HCT116 (cell line): ENCODE measurements at regions not wholly inside any gene's neighbourhood (a gene's known extent, or its start where the extent isn't known, plus 50 kb on each side); places are given as distances from the start of the nearest gene placed in this dataset.

Source experiments
- ATAC-seq: fragments of 200-7000 bp; cut with Tn5 transposase; 2 replicates; pipeline ENCODE4 v1.9.1; 2020; ENCODE audit warnings: mild to moderate bottlenecking, moderate library complexity
- BruUV-seq: library from RNA; stranded (reverse); fragments of 400-500 nt; replicated peaks from 2 replicates; lab custom pipeline; 2021; lab: Mats Ljungman, UMichigan
- CTCF ChIA-PET: fragments of 300-600 bp; sonication (Branson Sonifier 250); formaldehyde crosslinking; loops from one replicate; lab custom pipeline; 2021; ENCODE audit warnings: antibody characterized with exemption; lab: Charles Lee
- POLR2A ChIA-PET: fragments of 300-600, 350-600 bp; sonication (Branson Sonifier 250); formaldehyde crosslinking; loops from one replicate; lab custom pipeline; 2021; ENCODE audit warnings: antibody characterized with exemption; lab: Charles Lee
- RAD21 ChIA-PET, 2 experiments: fragments of 300-600 bp; sonication (Branson Sonifier 250); formaldehyde crosslinking; loops; one replicate each; lab custom pipeline; 2023; ENCODE audit warnings: low total read pairs in 2 of 2; ENCODE audit not compliant: uncharacterized antibody in 2 of 2, unreplicated experiment in 2 of 2, low non-redundant PET in 1 of 2; lab: Charles Lee
- DNase-seq: peaks from one replicate; pipeline ENCODE4 v3.0.0-alpha.2; 2010; ENCODE audit warnings: low read depth, low spot score
- H2AFZ ChIP-seq: fragments of 200-600 bp; shearing (Covaris generic), sonication (generic); 2 replicates; pipeline ENCODE4 v1.6.1; 2017; ENCODE audit warnings: low read depth, mixed run types, mixed read lengths, antibody characterized with exemption, low read length; ENCODE audit not compliant: poor library complexity, severe bottlenecking
- H3K27ac ChIP-seq: 2 replicates; pipeline ENCODE4 v1.5.1; 2012; ENCODE audit warnings: low read depth, low read length
- H3K27me3 ChIP-seq: fragments of 200-600 bp; sonication (generic); 2 replicates; pipeline ENCODE4 v1.6.1; 2016; ENCODE audit warnings: mixed run types, low read length, mixed read lengths; ENCODE audit not compliant: insufficient read depth
- H3K36me3 ChIP-seq, 2 experiments: fragments of 200-500 bp in 1 of 2; fragments of 200-600 bp in 1 of 2; sonication (Bioruptor generic) in 1 of 2; sonication (generic) in 1 of 2; 2 replicates each; pipeline versions ENCODE4 v1.5.1 to v1.6.1; 2014 to 2016; ENCODE audit warnings: low read length in 2 of 2, inconsistent platforms in 1 of 2, mixed read lengths in 1 of 2, mixed run types in 1 of 2; ENCODE audit not compliant: insufficient read depth in 2 of 2, control insufficient read depth in 1 of 2
- H3K4me1 ChIP-seq, 2 experiments: fragments of 200-600 bp in 1 of 2; sonication (generic) in 1 of 2; 2 replicates each; pipeline versions ENCODE4 v1.5.1 to v1.6.1; 2012 to 2017; ENCODE audit warnings: low read length in 2 of 2, inconsistent platforms in 1 of 2, mild to moderate bottlenecking in 1 of 2, mixed read lengths in 1 of 2, mixed run types in 1 of 2, moderate library complexity in 1 of 2; ENCODE audit not compliant: insufficient read depth in 2 of 2, control insufficient read depth in 1 of 2
- H3K4me2 ChIP-seq: fragments of 200-600 bp; sonication (generic); 2 replicates; pipeline ENCODE4 v1.6.1; 2017; ENCODE audit warnings: mixed run types, low read length, mixed read lengths
- H3K4me3 ChIP-seq, 2 experiments: fragments of 200-600 bp in 1 of 2; sonication (generic) in 1 of 2; replicated peaks in 1 of 2; 2 replicates each; pipeline ENCODE4 v1.5.1; 2011 to 2016; ENCODE audit warnings: low read length in 2 of 2, control low read depth in 1 of 2, low read depth in 1 of 2, mild to moderate bottlenecking in 1 of 2, mixed read lengths in 1 of 2, mixed run types in 1 of 2
- H3K79me2 ChIP-seq: fragments of 200-600 bp; sonication (generic); 2 replicates; pipeline ENCODE4 v1.6.1; 2017; ENCODE audit warnings: mild to moderate bottlenecking, mixed run types, low read length, moderate library complexity, mixed read lengths; ENCODE audit not compliant: insufficient read depth
- H3K9ac ChIP-seq: fragments of 200-600 bp; sonication (generic); 2 replicates; pipeline ENCODE4 v1.6.1; 2016; ENCODE audit warnings: low read length, mixed read lengths
- H3K9me2 ChIP-seq: fragments of 200-600 bp; sonication (generic), shearing (Covaris generic); 2 replicates; pipeline ENCODE4 v1.6.1; 2017; ENCODE audit warnings: mixed run types, mild to moderate bottlenecking, moderate library complexity; ENCODE audit not compliant: insufficient read depth
- H3K9me3 ChIP-seq, 2 experiments: fragments of 200-500 bp in 1 of 2; fragments of 200-600 bp in 1 of 2; sonication (Bioruptor generic) in 1 of 2; sonication (generic) in 1 of 2; 2 replicates each; pipeline ENCODE4 v1.6.1; 2014 to 2017; ENCODE audit warnings: low read length in 2 of 2, mixed read lengths in 2 of 2, inconsistent platforms in 1 of 2, low read depth in 1 of 2, mild to moderate bottlenecking in 1 of 2, mixed run types in 1 of 2, moderate library complexity in 1 of 2; ENCODE audit not compliant: control insufficient read depth in 1 of 2, insufficient read depth in 1 of 2
- H4K20me1 ChIP-seq: fragments of 200-600 bp; sonication (generic), shearing (Covaris generic); 2 replicates; pipeline ENCODE4 v1.6.1; 2017; ENCODE audit warnings: mixed run types, mild to moderate bottlenecking, moderate library complexity; ENCODE audit not compliant: insufficient read depth
- CBX3 ChIP-seq: IDR thresholded peaks from 2 replicates; pipeline ENCODE4 v1.6.1; 2012; ENCODE audit warnings: low read depth
- CEBPB ChIP-seq: IDR thresholded peaks from 2 replicates; pipeline ENCODE4 v1.6.1; 2012; ENCODE audit warnings: low read depth
- ELF1 ChIP-seq: IDR thresholded peaks from 2 replicates; pipeline ENCODE4 v1.6.1; 2012; ENCODE audit warnings: low read depth, borderline replicate concordance
- EZH2 ChIP-seq: fragments of 200-600 bp; sonication (generic); IDR thresholded peaks from 2 replicates; pipeline ENCODE4 v1.6.1; 2017; ENCODE audit warnings: antibody characterized with exemption, mixed run types
- MAX ChIP-seq: IDR thresholded peaks from 2 replicates; pipeline ENCODE4 v1.6.1; 2012
- POLR2A ChIP-seq: IDR thresholded peaks from 2 replicates; pipeline ENCODE4 v1.7.0; 2011; ENCODE audit warnings: borderline replicate concordance; ENCODE audit not compliant: insufficient read depth, insufficient read length; ENCODE audit errors: extremely low read depth
- RAD21 ChIP-seq: IDR thresholded peaks from 2 replicates; pipeline ENCODE4 v1.6.1; 2012; ENCODE audit warnings: low read depth, mild to moderate bottlenecking
- REST ChIP-seq: IDR thresholded peaks from 2 replicates; pipeline ENCODE4 v1.6.1; 2012; ENCODE audit warnings: low read depth
- SRF ChIP-seq: IDR thresholded peaks from 2 replicates; pipeline ENCODE4 v1.6.1; 2012; ENCODE audit warnings: low read depth
- TCF7L2 ChIP-seq: IDR thresholded peaks from 2 replicates; pipeline ENCODE4 v1.7.0; 2011; ENCODE audit warnings: borderline replicate concordance, inconsistent platforms; ENCODE audit not compliant: insufficient read depth, insufficient read length; ENCODE audit errors: extremely low read depth
- YY1 ChIP-seq: IDR thresholded peaks from 2 replicates; pipeline ENCODE4 v1.6.1; 2011; ENCODE audit warnings: low read length, low read depth, moderate library complexity, mild to moderate bottlenecking; ENCODE audit not compliant: insufficient replicate concordance; ENCODE audit errors: extremely low read depth
- intact Hi-C: fragments of 100-400 bp; cut with micrococcal nuclease; formaldehyde crosslinking; loops from 2 replicates; pipeline ENCODE4 v1.10.0; 2022
- TF ChIP-seq, protein P1 (sequence below): IDR thresholded peaks from 2 replicates; pipeline ENCODE4 v1.6.1; 2011; ENCODE audit warnings: mild to moderate bottlenecking, low read length, moderate library complexity; ENCODE audit not compliant: insufficient replicate concordance; ENCODE audit errors: extremely low read depth

DNA sequence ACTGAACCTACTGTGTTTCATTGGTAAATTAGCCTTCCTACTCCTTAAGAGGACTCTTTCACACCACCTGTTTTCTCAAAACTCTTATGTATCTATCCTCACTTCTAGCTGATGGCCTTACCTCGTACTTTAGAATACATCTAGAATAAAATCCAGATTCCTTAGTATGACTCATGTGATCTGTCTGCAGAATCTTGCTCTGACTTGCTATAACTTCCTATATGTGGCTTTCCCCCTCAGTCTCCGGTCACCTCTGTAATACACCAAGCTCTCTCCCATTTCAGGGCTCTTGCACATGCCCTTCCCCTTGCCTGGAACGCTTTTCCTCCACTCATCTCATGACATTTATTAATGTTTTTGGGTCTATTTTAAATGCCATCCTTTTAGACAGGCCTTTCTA lies 95.6 kb upstream of the LHCGR start:
- Histone ChIP-seq H3K4me2 (no peak overlapping the region), H3K36me3 (no peaks in the 10 kb centered on the region), H3K9me2 (no peaks in the 10 kb centered on the region), H3K9me3 (no peaks in the 10 kb centered on the region), H3K27me3 (peaks cover 10% of the 10 kb centered on the region; the same call in 1 of the 2 replicates), H2AFZ (no peak overlapping the region), H4K20me1 (no peaks in the 10 kb centered on the region), H3K27ac (no peak overlapping the region), H3K4me3 (no peak overlapping the region), H3K79me2 (no peaks in the 10 kb centered on the region), H3K9ac (no peak overlapping the region), H3K4me1 (no peaks in the 10 kb centered on the region)
- BruUV-seq = no TSS peak
- no peak for ATAC-seq
- TF ChIP-seq CBX3 = no peak
- TF ChIP-seq POLR2A = no peak
- no peak for TF ChIP-seq YY1
- no peak for TF ChIP-seq TCF7L2
- TF ChIP-seq MAX = no peak
- no peak for TF ChIP-seq EZH2
- TF ChIP-seq SRF = no peak
- TF ChIP-seq, protein P1, sequence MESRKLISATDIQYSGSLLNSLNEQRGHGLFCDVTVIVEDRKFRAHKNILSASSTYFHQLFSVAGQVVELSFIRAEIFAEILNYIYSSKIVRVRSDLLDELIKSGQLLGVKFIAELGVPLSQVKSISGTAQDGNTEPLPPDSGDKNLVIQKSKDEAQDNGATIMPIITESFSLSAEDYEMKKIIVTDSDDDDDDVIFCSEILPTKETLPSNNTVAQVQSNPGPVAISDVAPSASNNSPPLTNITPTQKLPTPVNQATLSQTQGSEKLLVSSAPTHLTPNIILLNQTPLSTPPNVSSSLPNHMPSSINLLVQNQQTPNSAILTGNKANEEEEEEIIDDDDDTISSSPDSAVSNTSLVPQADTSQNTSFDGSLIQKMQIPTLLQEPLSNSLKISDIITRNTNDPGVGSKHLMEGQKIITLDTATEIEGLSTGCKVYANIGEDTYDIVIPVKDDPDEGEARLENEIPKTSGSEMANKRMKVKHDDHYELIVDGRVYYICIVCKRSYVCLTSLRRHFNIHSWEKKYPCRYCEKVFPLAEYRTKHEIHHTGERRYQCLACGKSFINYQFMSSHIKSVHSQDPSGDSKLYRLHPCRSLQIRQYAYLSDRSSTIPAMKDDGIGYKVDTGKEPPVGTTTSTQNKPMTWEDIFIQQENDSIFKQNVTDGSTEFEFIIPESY = no peak
- no peak for TF ChIP-seq ELF1
- no peak for TF ChIP-seq RAD21
- TF ChIP-seq REST = no peak
- TF ChIP-seq CEBPB = no peak
- DNase-seq = no peak
- ChIA-PET POLR2A (no interaction called here), RAD21 (no interaction called here), CTCF (no interaction called here)
- intact Hi-C loops = no loop called here
